Fibroblast of mammary gland (primary cell): ENCODE measurements at regions not wholly inside any gene's neighbourhood (a gene's known extent, or its start where the extent isn't known, plus 50 kb on each side); places are given as distances from the start of the nearest gene placed in this dataset.
"Not testable (repeated sequence)": the region's sequence is repeated elsewhere in the genome, so short reads cannot be mapped to it uniquely, and the experiment has no call there.

ENCODE experiments used
- DNase-seq: peaks from one replicate; pipeline ENCODE4 v3.0.0-alpha.2; 2010; ENCODE audit warnings: low read depth
- H3K4me3 ChIP-seq: 2 replicates; pipeline ENCODE4 v1.5.1; 2011; ENCODE audit warnings: low read depth, mild to moderate bottlenecking, low read length, moderate library complexity; ENCODE audit not compliant: control insufficient read depth
- CTCF ChIP-seq: conservative IDR thresholded peaks from 2 replicates; pipeline ENCODE4 v1.5.1; 2011; ENCODE audit warnings: low read depth, low read length, inconsistent platforms; ENCODE audit not compliant: control insufficient read depth, insufficient read depth

GRCh38 chr5:53733853-53734252 lies 173.4 kb downstream of the NDUFS4 start:
- no peak for TF ChIP-seq CTCF
- DNase-seq, result no peak
- H3K4me3 ChIP-seq, result no peak overlapping the region

- no peak for DNase-seq
- no peak overlapping the region for H3K4me3 ChIP-seq
- no peak for TF ChIP-seq CTCF
Measured at GRCh38 chr5:53738105-53738504, 177.7 kb downstream of the NDUFS4 start.

- TF ChIP-seq CTCF, result no peak
- DNase-seq, result no peak
- H3K4me3 ChIP-seq, result no peak overlapping the region
Measured at GRCh38 chr5:53739111-53739510, 178.7 kb downstream of the NDUFS4 start.

DNA sequence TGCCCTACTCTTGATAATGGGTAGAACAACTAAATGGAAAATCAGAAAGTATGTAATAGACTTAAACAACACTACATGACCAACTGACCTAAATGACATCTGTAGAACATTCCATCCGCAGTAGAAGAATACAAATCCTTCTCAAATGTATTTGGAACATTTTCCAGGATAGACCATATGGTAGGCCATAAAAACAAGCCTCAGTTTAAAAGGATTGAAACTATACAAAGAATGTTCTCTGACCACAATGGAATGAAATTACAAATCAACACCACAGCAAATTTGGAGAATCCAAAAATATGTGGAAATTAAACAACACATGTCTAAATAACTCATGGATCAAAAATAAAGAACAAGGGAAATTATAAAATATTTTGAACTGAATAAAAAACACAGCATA lies 189.2 kb downstream of the NDUFS4 start:
- TF ChIP-seq CTCF, result no peak
- DNase-seq, result no peak
- no peak overlapping the region for H3K4me3 ChIP-seq

DNA sequence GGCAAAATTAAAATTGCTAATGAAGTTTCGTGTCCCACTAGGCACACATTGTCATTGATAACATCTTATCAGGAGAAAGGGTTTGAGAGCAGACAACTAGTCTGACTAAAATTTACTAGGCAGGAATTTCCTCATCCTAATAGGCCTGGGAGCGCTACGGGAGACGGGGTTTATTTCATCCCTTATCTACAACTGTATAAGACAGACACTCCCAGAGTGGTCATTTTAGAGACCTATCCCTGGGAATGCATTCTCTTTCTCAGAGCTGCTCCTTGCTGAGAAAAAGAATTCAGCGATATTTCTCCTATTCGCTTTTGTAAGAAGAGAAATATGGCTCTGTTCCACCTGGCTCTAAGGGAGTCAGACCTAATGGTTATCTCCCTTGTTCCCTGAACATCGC lies 191.8 kb downstream of the NDUFS4 start:
- DNase-seq, H3K4me3 ChIP-seq: not testable (repeated sequence)

GRCh38 chr5:53766673-53767072 lies 206.2 kb downstream of the NDUFS4 start:
- TF ChIP-seq CTCF, result no peak
- DNase-seq, result no peak
- no peak overlapping the region for H3K4me3 ChIP-seq

GRCh38 chr5:53777864-53778618 lies 217.6 kb downstream of the NDUFS4 start:
- DNase-seq, result no peak
- TF ChIP-seq CTCF, result no peak
- H3K4me3 ChIP-seq, result no peak overlapping the region
